AG09319 (cell line): ENCODE measurements at regions not wholly inside any gene's neighbourhood (a gene's known extent, or its start where the extent isn't known, plus 50 kb on each side); places are given as distances from the start of the nearest gene placed in this dataset.

ENCODE experiments used
- DNase-seq: peaks from one replicate; pipeline ENCODE4 v3.0.0-alpha.2; 2010; ENCODE audit warnings: low read depth; ENCODE audit errors: extremely low read depth
- CTCF ChIP-seq: IDR thresholded peaks from 2 replicates; pipeline ENCODE4 v1.5.1; 2011; ENCODE audit warnings: low read depth, mild to moderate bottlenecking, inconsistent platforms, low read length, moderate library complexity

- no peak for DNase-seq
- TF ChIP-seq CTCF, result no peak
Measured at GRCh38 chr12:59839514-59839913, 243.7 kb downstream of the SLC16A7 start.

GRCh38 chr12:59843260-59843843, 247.5 kb downstream of the SLC16A7 start:
- no peak for DNase-seq
- no peak for TF ChIP-seq CTCF

- no peak for DNase-seq
- TF ChIP-seq CTCF, result no peak
Measured at GRCh38 chr12:59844750-59845149, 248.9 kb downstream of the SLC16A7 start.

- DNase-seq, result no peak
- TF ChIP-seq CTCF, result no peak
Measured at GRCh38 chr12:59845293-59845692, 249.5 kb downstream of the SLC16A7 start.

- no peak for TF ChIP-seq CTCF
- no peak for DNase-seq
Measured at GRCh38 chr12:59847127-59847526, 251.3 kb downstream of the SLC16A7 start.

- no peak for DNase-seq
Measured at GRCh38 chr12:59850268-59850667, 254.4 kb downstream of the SLC16A7 start.

More at GRCh38 chr12:59850268-59850667, 254.4 kb downstream of the SLC16A7 start:
- no peak for TF ChIP-seq CTCF
